ENCODE measurements at regions not wholly inside any gene's neighbourhood (a gene's known extent, or its start where the extent isn't known, plus 50 kb on each side); places are given as distances from the start of the nearest gene placed in this dataset.

GRCh38 chr10:78371136-78371535, 337.5 kb downstream of the RPS24 start:
- TF ChIP-seq CTCF (conservative IDR thresholded peaks at IDR 0.05 in 1 of 2, IDR thresholded peaks at IDR 0.05 in 1 of 2; ENCODE audit: low read depth in 1 of 2, low read length in 2 of 2) (no peak), EZH2 (IDR thresholded peaks at IDR 0.05; ENCODE audit: low read length, missing control alignments) (no peak)
